ENCODE measurements at regions not wholly inside any gene's neighbourhood (a gene's known extent, or its start where the extent isn't known, plus 50 kb on each side); places are given as distances from the start of the nearest gene placed in this dataset.

DNA sequence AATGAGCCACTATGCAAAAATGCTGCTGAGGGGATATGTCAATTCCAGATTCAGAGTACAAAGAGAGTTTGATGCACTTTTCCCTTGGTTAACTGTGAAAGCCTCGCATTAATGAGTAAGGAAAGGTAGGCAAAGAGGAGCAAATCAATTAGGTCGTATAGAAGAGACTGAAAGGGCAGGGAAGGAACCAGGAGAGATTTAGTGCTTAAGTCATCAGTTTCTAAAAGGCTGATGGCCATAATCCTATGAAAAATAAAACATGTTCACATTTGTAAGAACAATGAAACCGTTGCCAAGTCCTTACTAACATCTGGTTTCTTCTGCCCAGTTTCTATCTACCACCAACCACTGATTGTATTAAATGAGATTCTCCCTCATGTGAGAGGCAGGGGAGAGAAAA is 118.4 kb upstream of the PALMD start:
- Histone ChIP-seq H3K9me3 (replicated peaks in 1 of 3) (no peaks in the 10 kb centered on the region), H3K27ac (no peak overlapping the region), H3K4me3 (no peak overlapping the region), H3K36me3 (replicated peaks in 1 of 2) (no peaks in the 10 kb centered on the region), H3K4me1 (replicated peaks in 1 of 2) (peaks cover 9 to 13% of the 10 kb centered on the region in 2 donors), H3K27me3 (no peaks in the 10 kb centered on the region)
- TF ChIP-seq POLR2A (IDR thresholded peaks at IDR 0.05): no peak
- TF ChIP-seq, protein P1, sequence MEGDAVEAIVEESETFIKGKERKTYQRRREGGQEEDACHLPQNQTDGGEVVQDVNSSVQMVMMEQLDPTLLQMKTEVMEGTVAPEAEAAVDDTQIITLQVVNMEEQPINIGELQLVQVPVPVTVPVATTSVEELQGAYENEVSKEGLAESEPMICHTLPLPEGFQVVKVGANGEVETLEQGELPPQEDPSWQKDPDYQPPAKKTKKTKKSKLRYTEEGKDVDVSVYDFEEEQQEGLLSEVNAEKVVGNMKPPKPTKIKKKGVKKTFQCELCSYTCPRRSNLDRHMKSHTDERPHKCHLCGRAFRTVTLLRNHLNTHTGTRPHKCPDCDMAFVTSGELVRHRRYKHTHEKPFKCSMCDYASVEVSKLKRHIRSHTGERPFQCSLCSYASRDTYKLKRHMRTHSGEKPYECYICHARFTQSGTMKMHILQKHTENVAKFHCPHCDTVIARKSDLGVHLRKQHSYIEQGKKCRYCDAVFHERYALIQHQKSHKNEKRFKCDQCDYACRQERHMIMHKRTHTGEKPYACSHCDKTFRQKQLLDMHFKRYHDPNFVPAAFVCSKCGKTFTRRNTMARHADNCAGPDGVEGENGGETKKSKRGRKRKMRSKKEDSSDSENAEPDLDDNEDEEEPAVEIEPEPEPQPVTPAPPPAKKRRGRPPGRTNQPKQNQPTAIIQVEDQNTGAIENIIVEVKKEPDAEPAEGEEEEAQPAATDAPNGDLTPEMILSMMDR (IDR thresholded peaks at IDR 0.05): no peak
- DNase-seq: no peak
- 68 to 74% (median 72%) methylated on average over 3 of the region's 3 CpGs for WGBS, 4 donors
- intact Hi-C loops (cut with DNase I): no loop called here

DNA sequence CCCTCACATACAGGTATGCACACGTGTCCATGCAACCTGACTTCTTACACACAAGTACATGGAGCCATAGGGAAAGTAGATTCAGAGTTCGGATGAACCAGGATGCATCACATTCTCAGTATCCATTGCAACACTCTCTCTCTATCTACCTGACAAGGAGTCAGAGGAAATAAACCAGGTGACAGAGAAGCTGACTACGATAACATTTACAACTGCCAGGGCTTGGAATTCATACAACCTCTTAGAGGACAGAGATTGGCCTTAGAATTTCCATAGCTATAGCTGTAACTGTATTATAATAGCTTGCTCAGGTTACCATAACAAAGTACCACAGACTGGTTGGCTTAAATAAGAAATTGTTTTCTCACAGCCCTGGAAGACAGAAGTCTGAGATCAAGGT is 116.9 kb upstream of the PALMD start:
- Histone ChIP-seq H3K27ac (no peak overlapping the region), H3K4me1 (replicated peaks in 1 of 2) (peaks cover 10 to 15% of the 10 kb centered on the region in 2 donors), H3K36me3 (replicated peaks in 1 of 2) (no peaks in the 10 kb centered on the region), H3K9me3 (replicated peaks in 1 of 3) (no peaks in the 10 kb centered on the region), H3K4me3 (no peak overlapping the region), H3K27me3 (no peaks in the 10 kb centered on the region)
- DNase-seq: no peak
- 83 to 92% (median 91%) methylated on average over 3 of the region's 3 CpGs for WGBS, 4 donors
- TF ChIP-seq, protein P1 (IDR thresholded peaks at IDR 0.05): no peak
- no peak for TF ChIP-seq POLR2A (IDR thresholded peaks at IDR 0.05)
- intact Hi-C loops (cut with DNase I): no loop called here

DNA sequence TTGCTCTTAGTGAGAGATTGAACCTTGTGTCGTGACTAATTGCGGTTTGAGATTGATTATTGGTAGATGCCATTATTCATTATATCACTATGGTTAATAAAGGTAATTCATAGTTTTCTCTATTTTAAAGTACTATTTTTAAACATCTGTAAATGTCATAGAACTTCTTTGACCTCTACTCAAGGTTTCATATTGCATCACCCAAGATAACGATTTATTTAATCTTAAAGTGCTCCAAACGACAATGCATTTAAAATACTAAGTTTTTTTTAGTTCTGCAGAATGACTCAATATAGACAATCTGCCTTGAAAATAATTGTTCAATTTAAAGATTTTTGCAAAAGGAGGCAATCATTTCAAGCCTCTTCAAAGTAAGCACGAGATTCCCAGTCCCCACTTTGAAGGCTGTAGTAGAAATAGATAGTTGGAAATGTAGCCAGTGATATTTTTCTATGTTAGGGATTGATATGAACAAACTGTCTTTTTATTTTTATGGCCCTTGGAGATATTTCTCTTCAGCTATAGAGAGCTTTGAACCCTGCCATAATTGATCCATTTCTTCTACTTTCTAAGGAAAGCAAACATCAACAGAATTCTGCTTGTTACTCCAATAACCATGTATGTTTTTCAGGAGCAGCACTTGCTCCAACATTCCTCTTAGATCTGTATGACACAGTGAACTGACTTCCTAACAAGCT is 114.2 kb upstream of the PALMD start:
- no peak overlapping the region for H3K4me3 ChIP-seq
- intact Hi-C loops (cut with DNase I): no loop called here
- 40 to 48% (median 43%) methylated on average over 5 of the region's 5 CpGs for WGBS, 4 donors

DNA sequence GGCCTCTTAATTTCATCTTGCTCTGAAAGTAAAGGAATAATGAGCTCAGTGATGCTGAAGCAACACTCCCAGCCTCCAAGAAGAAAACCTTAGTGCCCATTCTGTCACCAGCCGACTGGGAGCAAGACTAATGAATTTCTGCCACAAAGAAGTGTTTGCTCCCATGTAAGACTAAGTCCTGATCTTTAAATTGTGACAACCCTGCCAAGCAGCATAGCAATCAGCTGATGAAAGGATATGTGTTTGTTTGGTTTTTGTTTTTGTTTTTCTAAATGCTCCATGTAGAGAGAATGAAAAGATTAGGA is 113.7 kb upstream of the PALMD start:
- TF ChIP-seq, protein P1 (IDR thresholded peaks at IDR 0.05): no peak
- no peak for TF ChIP-seq POLR2A (IDR thresholded peaks at IDR 0.05)
- WGBS, 4 donors: 41 to 54% (median 46%) methylated on average over 1 of the region's 1 CpG
- intact Hi-C loops (cut with DNase I): no loop called here
- H3K36me3 ChIP-seq (replicated peaks in 1 of 2): no peaks in the 10 kb centered on the region
- H3K27ac ChIP-seq: no peak overlapping the region
- DNase-seq: no peak
- peaks cover 15 to 16% of the 10 kb centered on the region in 2 donors for H3K4me1 ChIP-seq (replicated peaks in 1 of 2)
- no peaks in the 10 kb centered on the region for H3K9me3 ChIP-seq (replicated peaks in 1 of 3)
- H3K4me3 ChIP-seq: no peak overlapping the region
- H3K27me3 ChIP-seq: no peaks in the 10 kb centered on the region

More for the DNA sequence above, 114.2 kb upstream of the PALMD start:
- no peak for DNase-seq
- no peaks in the 10 kb centered on the region for H3K9me3 ChIP-seq (replicated peaks in 1 of 3)
- H3K27ac ChIP-seq: no peak overlapping the region
- no peaks in the 10 kb centered on the region for H3K27me3 ChIP-seq
- peaks cover 15 to 16% of the 10 kb centered on the region in 2 donors for H3K4me1 ChIP-seq (replicated peaks in 1 of 2)
- no peaks in the 10 kb centered on the region for H3K36me3 ChIP-seq (replicated peaks in 1 of 2)
- TF ChIP-seq, protein P1 (IDR thresholded peaks at IDR 0.05): no peak
- no peak for TF ChIP-seq POLR2A (IDR thresholded peaks at IDR 0.05)

Measured in adrenal gland (tissue), 9 donors.